Left ventricle myocardium inferior (tissue), 1 donor: ENCODE measurements at regions not wholly inside any gene's neighbourhood (a gene's known extent, or its start where the extent isn't known, plus 50 kb on each side); places are given as distances from the start of the nearest gene placed in this dataset.

Source experiments
- DNase-seq: peaks from one replicate; pipeline ENCODE4 v3.0.0-alpha.2; 2020
- H3K27ac ChIP-seq: fragments of 200-600 bp; replicated peaks from 2 replicates; pipeline ENCODE4 v1.8.0; 2021
- H3K27me3 ChIP-seq: fragments of 200-600 bp; 2 replicates; pipeline ENCODE4 v1.8.0; 2021; ENCODE audit warnings: low read depth
- H3K36me3 ChIP-seq: fragments of 200-600 bp; 2 replicates; pipeline ENCODE4 v1.8.0; 2021
- H3K4me1 ChIP-seq: fragments of 200-600 bp; 2 replicates; pipeline ENCODE4 v1.8.0; 2021
- H3K4me3 ChIP-seq: fragments of 200-600 bp; 2 replicates; pipeline ENCODE4 v1.8.0; 2021; ENCODE audit warnings: mild to moderate bottlenecking, moderate library complexity
- H3K9me3 ChIP-seq: fragments of 200-600 bp; replicated peaks from 2 replicates; pipeline ENCODE4 v1.8.0; 2021
- intact Hi-C: fragments of 100-400 bp; cut with micrococcal nuclease; formaldehyde crosslinking; loops from one replicate; pipeline ENCODE4 v1.11.0; 2022
- TF ChIP-seq, protein P1 (sequence below): fragments of 200-600 bp; IDR thresholded peaks from 2 replicates; pipeline ENCODE4 v1.8.0; 2021; ENCODE audit warnings: antibody characterized with exemption, mild to moderate bottlenecking, borderline replicate concordance
- donor health status: DM: no; HTN: yes; CAD: no; lungs with severe emphysema.

DNA sequence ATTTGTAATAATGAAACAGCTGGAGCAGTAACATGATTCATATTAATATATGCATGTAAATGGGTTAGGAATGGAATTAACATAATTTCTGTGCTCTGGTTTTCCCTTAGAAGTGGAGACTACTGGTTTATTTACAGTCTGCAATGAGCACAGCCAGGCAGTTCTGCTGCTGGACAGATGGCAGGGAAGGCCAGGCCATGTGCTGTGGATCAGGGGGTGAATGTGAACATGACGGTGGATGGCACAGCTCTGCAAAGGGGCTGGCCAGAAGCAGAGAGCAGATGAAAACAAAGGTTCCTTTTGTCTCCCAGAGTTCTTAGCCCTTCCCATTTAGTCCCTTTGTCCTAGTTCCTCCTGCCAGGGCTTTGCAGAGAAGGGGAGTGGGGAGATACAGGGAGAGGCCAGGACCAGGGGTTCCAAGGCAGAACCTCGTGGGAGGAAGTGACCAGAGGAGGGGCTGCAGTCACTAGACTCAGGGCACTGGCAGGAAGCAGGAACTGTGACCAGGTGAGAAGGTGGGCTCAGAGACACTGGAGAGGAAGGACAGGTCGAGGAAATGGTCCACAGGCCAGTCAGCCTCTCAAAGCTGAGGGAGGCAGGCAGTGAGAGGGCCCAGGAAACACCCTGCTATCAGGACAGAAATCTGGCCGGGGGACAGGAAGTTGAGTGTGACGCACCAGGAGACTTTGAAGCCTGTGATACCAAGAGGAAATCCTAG lies 112.9 kb upstream of the ATP8B1 start:
- DNase-seq = no peak
- Histone ChIP-seq H3K27ac (peak overlapping the region; percentile 9), H3K36me3 (no peaks in the 10 kb centered on the region), H3K9me3 (no peaks in the 10 kb centered on the region), H3K27me3 (no peaks in the 10 kb centered on the region), H3K4me3 (no peak overlapping the region), H3K4me1 (no peaks in the 10 kb centered on the region)
- intact Hi-C loops = no loop called here
- TF ChIP-seq, protein P1, sequence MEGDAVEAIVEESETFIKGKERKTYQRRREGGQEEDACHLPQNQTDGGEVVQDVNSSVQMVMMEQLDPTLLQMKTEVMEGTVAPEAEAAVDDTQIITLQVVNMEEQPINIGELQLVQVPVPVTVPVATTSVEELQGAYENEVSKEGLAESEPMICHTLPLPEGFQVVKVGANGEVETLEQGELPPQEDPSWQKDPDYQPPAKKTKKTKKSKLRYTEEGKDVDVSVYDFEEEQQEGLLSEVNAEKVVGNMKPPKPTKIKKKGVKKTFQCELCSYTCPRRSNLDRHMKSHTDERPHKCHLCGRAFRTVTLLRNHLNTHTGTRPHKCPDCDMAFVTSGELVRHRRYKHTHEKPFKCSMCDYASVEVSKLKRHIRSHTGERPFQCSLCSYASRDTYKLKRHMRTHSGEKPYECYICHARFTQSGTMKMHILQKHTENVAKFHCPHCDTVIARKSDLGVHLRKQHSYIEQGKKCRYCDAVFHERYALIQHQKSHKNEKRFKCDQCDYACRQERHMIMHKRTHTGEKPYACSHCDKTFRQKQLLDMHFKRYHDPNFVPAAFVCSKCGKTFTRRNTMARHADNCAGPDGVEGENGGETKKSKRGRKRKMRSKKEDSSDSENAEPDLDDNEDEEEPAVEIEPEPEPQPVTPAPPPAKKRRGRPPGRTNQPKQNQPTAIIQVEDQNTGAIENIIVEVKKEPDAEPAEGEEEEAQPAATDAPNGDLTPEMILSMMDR = no peak

GRCh38 chr18:57915248-57915647 lies 112.1 kb upstream of the ATP8B1 start:
- DNase-seq = no peak
- intact Hi-C loops = no loop called here
- TF ChIP-seq, protein P1 = no peak
- no peak overlapping the region for H3K27ac ChIP-seq
- no peaks in the 10 kb centered on the region for H3K27me3 ChIP-seq
- no peaks in the 10 kb centered on the region for H3K36me3 ChIP-seq
- H3K4me3 ChIP-seq = no peak overlapping the region
- no peaks in the 10 kb centered on the region for H3K4me1 ChIP-seq
- H3K9me3 ChIP-seq = no peaks in the 10 kb centered on the region

DNA sequence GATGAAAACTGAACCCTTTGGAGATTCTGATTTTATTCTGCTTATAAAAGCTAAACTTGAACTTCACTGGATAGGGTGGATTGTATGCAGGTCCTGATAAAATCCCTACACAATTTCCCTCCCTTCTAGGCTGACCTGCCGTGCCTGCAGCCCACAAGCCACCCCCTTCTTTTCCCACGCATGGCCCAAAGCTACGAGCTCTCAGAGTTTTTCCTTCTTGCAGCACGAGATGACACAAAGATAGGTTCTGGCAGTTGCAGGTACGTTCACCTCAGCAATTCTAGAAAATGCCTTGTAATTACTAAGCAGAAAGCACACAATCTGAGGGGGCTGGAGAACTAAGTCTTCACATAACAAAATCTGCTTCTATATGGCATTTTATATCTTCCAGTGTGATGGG lies 110.6 kb upstream of the ATP8B1 start:
- TF ChIP-seq, protein P1 = no peak
- no peak overlapping the region for H3K4me3 ChIP-seq
- no peak overlapping the region for H3K27ac ChIP-seq
- intact Hi-C loops = no loop called here
- no peaks in the 10 kb centered on the region for H3K4me1 ChIP-seq
- no peak for DNase-seq
- no peaks in the 10 kb centered on the region for H3K27me3 ChIP-seq
- no peaks in the 10 kb centered on the region for H3K9me3 ChIP-seq
- H3K36me3 ChIP-seq = no peaks in the 10 kb centered on the region

DNA sequence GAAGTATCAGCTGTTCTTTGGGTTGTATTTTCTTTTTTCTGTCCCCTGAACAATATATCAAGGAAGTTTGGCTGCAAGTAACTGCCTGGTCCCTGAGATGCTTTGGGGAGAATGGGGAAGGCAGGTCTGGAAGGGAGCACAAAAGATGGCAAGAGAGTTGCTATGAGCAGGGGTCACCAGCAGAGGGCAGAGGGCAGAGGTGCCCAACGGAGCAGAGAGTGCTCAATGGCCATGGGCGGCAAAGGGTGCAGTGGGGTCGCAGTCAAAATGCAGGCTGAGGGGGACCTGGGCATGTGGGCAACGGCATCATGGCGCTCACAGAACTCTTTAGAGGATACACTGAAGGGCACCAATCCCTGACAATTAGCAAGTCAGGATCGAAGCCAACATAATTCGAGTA lies 107.7 kb upstream of the ATP8B1 start:
- H3K4me1 ChIP-seq = no peaks in the 10 kb centered on the region
- intact Hi-C loops = no loop called here
- no peaks in the 10 kb centered on the region for H3K36me3 ChIP-seq
- H3K27me3 ChIP-seq = peaks cover 20% of the 10 kb centered on the region
- DNase-seq = no peak
- no peaks in the 10 kb centered on the region for H3K9me3 ChIP-seq
- TF ChIP-seq, protein P1 = no peak
- H3K27ac ChIP-seq = no peak overlapping the region
- H3K4me3 ChIP-seq = no peak overlapping the region

DNA sequence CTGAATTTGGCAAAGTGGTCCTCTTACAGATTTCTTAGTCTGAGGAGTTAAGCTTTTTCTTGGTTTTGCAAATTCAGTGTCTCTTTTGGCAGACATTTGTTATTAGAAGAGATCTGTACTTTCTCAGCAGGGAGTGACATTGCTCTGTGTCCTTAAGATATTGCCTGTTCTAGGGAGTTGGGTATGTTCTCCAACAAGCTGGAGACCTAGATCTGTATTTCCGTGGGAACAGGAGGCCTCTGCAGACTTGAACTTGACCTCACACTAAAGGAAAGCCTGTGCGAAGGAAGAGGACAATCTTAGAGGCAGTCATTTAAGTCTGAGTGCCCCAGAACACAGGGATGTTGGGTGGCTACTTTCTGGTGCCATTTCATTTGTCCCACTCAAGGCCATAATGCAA lies 107.0 kb upstream of the ATP8B1 start:
- no peak overlapping the region for H3K4me3 ChIP-seq
- intact Hi-C loops = no loop called here
- no peaks in the 10 kb centered on the region for H3K9me3 ChIP-seq
- no peaks in the 10 kb centered on the region for H3K36me3 ChIP-seq
- H3K27me3 ChIP-seq = peaks cover 24% of the 10 kb centered on the region
- no peak overlapping the region for H3K27ac ChIP-seq
- TF ChIP-seq, protein P1 = no peak
- no peak for DNase-seq
- no peaks in the 10 kb centered on the region for H3K4me1 ChIP-seq
